Superior temporal gyrus (tissue), 1 donor: ENCODE measurements at regions not wholly inside any gene's neighbourhood (a gene's known extent, or its start where the extent isn't known, plus 50 kb on each side); places are given as distances from the start of the nearest gene placed in this dataset.
"Not testable (repeated sequence)": the region's sequence is repeated elsewhere in the genome, so short reads cannot be mapped to it uniquely, and the experiment has no call there.

Experiments
- DNase-seq: peaks from one replicate; pipeline ENCODE4 v3.0.0-alpha.2; 2016; ENCODE audit errors: extremely low spot score

DNA sequence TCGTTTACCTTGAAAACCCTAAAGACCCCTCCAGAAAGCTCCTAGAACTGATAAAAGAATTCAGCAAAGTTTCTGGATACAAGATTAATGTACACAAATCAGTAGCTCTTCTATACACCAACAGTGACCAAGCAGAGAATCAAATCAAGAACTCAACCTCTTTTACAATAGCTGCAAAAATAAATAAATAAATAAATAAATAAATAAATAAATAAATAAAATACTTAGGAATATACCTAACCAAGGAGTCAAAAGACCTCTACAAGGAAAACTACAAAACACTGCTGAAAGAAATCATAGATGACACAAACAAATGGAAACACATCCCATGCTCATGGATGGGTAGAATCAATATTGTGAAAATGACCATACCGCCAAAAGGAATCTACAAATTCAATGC is 186.8 kb upstream of the EOLA2 start:
- not testable (repeated sequence) for DNase-seq

DNA sequence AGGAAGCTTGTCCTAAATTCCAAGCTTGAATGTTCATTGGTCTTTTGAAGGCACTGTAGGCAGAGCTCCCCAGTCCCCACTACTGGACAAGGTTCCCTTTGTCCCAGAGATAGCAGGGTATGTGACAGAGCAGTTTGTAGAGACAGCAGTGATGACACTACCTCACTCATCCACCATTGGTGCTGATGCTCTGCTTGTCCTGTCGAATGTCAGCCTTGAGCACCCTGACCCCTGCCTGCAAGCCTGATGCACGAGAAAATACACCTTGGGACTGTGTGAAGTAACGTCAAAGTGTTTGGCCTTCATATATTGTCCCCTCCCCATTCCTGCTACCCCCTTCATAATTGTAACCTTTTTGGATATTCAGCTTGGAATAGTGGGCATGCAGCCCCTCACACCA is 188.9 kb upstream of the EOLA2 start:
- no peak for DNase-seq

GRCh38 chrX:150143721-150144440 is 205.6 kb upstream of the EOLA2 start:
- DNase-seq = no peak

DNA sequence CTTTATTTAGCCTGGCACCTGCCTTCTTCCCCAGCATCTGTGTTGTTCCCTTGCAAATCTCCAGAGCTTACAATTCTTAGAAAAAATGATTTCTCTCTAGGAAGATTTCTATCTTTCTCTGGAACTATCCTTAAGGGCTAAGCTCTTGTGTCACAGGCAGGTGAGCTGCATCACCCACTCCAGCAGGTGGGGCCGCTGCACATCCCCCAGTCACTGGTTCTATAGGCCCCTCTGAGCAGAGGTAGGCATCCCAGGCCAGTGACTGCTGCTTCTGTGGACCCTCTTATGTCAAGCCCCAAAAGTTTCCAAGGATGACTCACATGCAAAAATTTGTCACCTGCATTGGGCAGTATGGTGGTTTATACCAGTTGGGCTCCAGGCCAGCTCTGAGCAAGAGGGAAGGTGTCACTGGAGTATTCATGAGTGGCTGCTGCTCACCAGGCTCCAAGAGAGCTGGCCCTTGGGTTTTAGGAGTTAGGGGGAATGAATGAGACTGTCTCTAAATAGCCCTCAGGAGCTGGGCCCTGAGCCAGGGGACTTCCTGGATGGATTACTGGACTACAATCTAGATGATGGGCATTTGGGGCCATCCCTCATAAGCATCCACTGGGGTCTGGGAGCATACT is 208.1 kb upstream of the EOLA2 start:
- no peak for DNase-seq

GRCh38 chrX:150148749-150149672 is 210.7 kb upstream of the EOLA2 start:
- DNase-seq = no peak

GRCh38 chrX:150150076-150150779 is 211.9 kb upstream of the EOLA2 start:
- no peak for DNase-seq

GRCh38 chrX:150150780-150151125 is 212.4 kb upstream of the MAMLD1 start:
- no peak for DNase-seq

GRCh38 chrX:150152036-150152435 is 211.1 kb upstream of the MAMLD1 start:
- DNase-seq = no peak

DNA sequence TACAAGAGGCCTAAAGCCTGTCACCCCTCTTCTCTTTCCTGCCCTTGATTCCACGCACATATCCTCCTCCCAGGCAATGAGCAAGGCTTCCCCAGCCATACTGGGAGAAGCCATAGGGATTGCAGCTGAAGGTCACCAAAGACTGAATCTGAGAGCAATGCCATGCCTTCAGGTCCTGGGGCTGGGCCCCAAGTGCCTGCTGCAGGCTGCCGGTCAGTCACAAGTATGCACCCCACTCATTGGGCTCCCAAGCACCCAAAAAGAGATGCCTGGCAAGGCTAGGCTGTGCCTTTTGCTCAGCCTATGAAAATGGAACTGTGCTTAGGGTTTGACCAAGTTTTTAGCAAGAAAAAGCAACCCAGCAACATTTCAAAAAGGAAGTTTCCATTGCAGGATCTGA is 210.6 kb upstream of the MAMLD1 start:
- DNase-seq = no peak

DNA sequence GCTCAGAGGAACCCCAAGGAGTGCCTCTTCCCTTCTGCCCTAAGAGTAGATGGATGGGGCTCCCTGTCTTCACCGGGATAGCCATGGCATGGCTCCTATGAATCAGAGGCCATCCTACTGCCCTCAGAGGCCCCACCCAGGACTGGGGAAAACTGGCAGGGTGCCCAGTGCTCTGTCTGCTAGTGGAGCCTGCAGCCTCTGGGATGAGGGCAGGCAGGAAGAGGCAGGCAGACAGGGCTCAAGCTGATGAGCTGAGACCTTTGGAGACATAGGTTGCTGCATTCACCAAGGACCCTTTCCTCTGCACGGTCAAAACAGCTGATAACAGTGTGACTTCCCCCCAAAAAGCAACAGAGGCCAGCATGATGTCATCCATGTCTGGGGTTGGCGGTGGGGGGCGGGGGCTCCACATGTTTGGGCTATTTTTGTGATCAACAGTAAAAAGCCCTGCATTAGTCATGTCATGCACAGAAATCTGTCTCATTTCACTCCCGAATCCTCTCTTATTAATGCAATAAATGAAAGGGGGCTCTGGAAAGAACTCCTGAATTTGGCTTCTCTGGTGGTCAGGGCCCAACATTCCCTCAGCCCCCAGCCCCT is 207.6 kb upstream of the MAMLD1 start:
- DNase-seq = no peak

DNA sequence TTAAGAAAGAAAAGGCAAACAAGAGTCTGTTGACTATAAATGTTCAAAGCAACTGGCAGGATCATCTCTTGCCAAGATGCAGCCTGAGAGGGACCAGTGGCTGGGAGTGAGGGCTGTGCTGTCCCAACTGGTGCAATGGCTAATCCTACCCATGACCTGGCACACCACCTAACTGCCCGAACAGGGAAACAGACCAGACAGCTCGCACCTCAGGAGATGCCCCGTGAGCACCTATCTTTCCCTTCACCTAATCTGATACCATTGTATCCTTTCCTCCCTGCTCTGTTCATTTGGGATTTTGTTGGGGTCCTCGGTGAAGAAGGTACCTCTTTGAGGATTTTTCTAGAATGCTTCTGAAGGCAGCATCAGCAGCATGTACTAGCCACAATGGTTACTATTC is 206.5 kb upstream of the MAMLD1 start:
- DNase-seq = no peak

DNA sequence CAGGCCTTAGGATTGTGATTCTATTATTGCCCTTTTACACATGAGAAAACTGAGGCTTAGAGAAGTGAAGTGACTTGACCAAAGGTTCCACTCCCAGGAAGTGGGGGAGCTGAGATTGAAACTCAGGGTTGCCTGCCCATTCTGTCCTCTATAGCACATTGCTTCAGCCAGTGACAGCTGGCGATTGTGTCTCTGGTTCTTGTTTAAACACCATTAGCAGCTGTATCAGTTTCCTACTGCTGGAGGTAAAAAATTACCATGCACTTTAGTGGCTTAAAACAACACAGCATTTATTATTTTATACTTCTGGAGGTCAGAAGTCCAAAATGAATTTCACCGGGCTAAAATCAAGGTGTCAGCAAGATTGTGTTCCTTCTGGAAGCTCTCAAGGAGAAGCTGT is 205.8 kb upstream of the MAMLD1 start:
- DNase-seq = no peak

GRCh38 chrX:150158554-150159332 is 204.4 kb upstream of the MAMLD1 start:
- no peak for DNase-seq

DNA sequence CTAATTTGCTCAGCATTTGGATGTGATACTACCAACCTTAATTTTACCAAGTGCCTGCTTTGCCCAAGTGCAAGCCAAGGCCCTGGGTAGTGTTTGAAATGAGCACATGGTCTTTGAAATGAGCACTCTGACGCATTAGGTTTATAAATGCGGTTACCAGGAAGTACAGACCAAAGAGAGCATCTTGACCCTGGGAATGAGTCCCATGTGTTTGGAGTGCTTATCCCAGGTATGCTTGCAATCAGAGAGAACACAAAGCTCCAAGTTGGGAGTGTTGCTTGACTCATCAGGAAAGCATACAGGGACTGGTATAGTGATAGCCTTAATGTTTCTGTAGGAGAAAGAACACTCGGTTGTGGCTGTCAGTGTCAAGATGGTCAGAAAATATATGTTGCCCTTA is 203.6 kb upstream of the MAMLD1 start:
- no peak for DNase-seq

DNA sequence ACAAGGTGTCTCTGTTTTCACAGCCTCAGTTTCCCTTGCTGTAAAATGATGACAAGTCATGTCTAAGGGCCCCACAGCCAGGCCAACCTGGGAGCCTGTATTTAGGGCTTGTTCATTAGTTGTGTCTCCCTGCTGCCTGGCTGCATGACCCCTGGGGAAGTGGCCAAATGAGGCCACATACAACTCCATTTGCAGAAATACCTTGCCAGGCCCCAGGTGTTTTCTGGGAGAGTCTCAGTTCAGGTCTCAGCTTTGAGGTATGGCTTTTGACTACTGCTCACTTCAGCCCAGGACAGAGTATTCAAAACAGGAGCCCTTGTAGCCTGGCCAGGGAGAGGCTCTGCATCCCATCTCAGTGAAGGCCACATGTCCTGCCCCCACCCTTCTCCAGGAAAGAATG is 202.5 kb upstream of the MAMLD1 start:
- no peak for DNase-seq

- DNase-seq = no peak
Measured at GRCh38 chrX:150161193-150161592, 201.9 kb upstream of the MAMLD1 start.

DNA sequence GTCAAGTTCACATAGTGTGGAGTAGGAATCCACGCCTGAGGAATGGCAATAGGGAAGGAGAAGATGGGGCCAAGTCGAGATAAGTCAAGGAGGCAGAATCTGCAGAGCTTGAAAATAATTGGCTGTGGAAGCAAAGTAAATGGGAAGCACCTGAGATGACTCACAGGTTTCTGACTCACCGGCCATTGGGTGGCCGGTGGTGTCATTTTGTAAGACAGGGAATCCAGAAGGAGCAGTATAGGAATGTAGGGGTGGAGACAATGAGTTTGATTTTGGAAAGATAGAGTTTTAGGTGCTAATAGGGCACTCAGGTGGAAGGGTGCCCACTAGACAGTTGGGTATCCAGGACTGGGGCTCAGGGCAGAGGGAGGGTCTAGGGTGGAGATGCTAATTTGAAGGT is 201.0 kb upstream of the MAMLD1 start:
- DNase-seq = no peak

DNA sequence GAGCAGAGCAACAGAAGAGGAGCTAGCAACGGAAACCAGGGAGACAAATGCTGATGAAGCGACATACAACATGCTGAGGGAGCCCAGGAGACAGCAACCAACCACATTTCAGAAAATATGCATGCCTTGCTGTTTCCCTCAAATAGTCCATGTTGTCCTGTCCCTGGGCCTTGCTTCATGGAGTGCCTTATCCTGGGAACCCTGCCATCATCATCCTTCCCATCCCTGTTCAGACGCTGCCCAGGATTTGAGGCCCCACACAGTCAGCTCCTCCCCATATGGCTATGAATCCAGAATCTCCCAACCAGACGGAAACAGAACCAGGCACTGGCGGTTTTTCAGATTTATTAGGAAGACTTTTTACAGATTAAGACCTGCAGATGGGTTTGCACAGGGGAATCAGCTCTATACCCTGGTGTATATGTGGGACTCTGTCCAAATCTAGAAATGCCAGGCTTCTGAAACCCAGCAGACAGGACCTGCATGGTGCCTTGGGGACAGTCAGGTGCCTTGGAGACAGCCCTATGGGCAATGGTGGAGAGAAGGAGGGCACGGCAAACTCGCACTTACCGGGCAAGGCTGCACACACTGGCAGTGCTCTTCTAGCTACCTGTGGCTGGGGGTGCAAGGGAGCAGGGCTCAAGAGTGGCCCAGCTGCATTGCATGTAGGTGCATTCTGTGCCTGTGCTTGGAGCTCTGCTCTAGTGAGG is 199.7 kb upstream of the MAMLD1 start:
- DNase-seq = no peak

DNA sequence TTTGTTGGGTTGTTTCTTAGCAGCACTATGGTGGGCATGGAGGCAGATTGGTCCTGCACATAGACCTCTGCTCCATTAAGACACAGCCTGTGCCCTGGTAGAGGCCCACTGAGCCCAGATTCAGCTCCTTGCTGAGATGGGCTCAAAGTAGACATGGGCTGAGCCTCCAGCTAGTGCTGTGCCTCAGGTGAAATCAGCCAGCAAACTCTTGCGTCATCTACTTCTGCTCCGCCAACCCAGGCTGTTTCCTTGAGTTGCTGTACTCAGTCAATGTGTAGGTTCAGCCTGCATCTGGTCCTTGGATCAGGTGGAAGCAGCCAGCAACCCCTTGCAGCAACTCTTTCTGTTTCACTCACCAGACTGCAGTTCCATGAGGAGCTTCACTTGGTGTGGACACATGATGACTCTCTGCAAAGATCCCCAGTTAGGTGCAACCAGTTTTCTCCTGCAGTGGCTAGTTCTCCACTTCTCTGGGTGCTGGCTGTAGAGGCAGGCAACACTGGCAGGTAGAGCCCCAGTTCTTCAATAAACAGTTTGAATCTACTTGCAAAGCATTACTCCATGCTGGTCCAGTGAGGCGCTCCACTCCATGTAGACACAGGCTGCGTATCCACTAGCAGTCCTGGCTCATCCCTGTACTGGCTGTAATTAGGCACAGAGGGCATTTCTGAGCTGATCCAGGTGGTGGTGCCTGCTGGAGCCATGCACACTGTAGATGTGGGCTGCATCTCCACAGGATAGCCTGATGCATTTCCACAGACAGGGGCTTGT is 199.0 kb upstream of the MAMLD1 start:
- no peak for DNase-seq
